SU-DHL-6 (cell line): ENCODE measurements at regions not wholly inside any gene's neighbourhood (a gene's known extent, or its start where the extent isn't known, plus 50 kb on each side); places are given as distances from the start of the nearest gene placed in this dataset.
"Not testable (repeated sequence)": the region's sequence is repeated elsewhere in the genome, so short reads cannot be mapped to it uniquely, and the experiment has no call there.

ENCODE experiments used
- H2AFZ ChIP-seq: fragments of 200-600 bp; sonication (generic); 2 replicates; pipeline ENCODE4 v1.6.1; 2014; ENCODE audit warnings: low read depth, mild to moderate bottlenecking, moderate library complexity, mixed read lengths, antibody characterized with exemption, low read length; ENCODE audit not compliant: severe bottlenecking
- H3F3A ChIP-seq: fragments of 200-600 bp; shearing (Covaris generic); 2 replicates; pipeline ENCODE4 v1.6.0; 2016; ENCODE audit warnings: antibody characterized with exemption, mild to moderate bottlenecking; ENCODE audit not compliant: insufficient read depth
- H3K27ac ChIP-seq: fragments of 200-600 bp; sonication (generic); 2 replicates; pipeline ENCODE4 v1.5.1; 2016; ENCODE audit warnings: low read depth, mild to moderate bottlenecking, low read length, moderate library complexity, mixed read lengths
- H3K27me3 ChIP-seq: fragments of 200-600 bp; sonication (generic), shearing (Covaris generic); 2 replicates; pipeline ENCODE4 v1.6.0; 2014; ENCODE audit warnings: mild to moderate bottlenecking, low read length
- H3K36me3 ChIP-seq: fragments of 200-600 bp; sonication (generic); 2 replicates; pipeline ENCODE4 v1.6.1; 2014; ENCODE audit warnings: mild to moderate bottlenecking, low read length, mixed read lengths
- H3K4me2 ChIP-seq: fragments of 300-600, 200-600 bp; shearing (Covaris generic), sonication (generic); 2 replicates; pipeline ENCODE4 v1.6.0; 2014; ENCODE audit warnings: low read length, low read depth, mild to moderate bottlenecking; ENCODE audit not compliant: poor library complexity, severe bottlenecking
- H3K4me3 ChIP-seq: fragments of 200-600 bp; sonication (generic); 2 replicates; pipeline ENCODE4 v1.5.1; 2014; ENCODE audit warnings: antibody characterized with exemption, low read length, mild to moderate bottlenecking, mixed read lengths; ENCODE audit not compliant: insufficient read depth, poor library complexity, severe bottlenecking
- H3K79me2 ChIP-seq: fragments of 200-600 bp; sonication (generic); 2 replicates; pipeline ENCODE4 v1.6.1; 2014; ENCODE audit warnings: mild to moderate bottlenecking, low read length, moderate library complexity; ENCODE audit not compliant: insufficient read depth
- H3K9ac ChIP-seq: fragments of 200-600 bp; sonication (generic); 2 replicates; pipeline ENCODE4 v1.7.0; 2014; ENCODE audit warnings: mild to moderate bottlenecking, low read length
- H3K9me2 ChIP-seq: fragments of 200-600 bp; sonication (generic); replicated peaks from 2 replicates; pipeline ENCODE4 v1.6.1; 2014; ENCODE audit warnings: low read length; ENCODE audit not compliant: insufficient read depth
- H3K9me3 ChIP-seq: fragments of 200-600 bp; sonication (generic); 2 replicates; pipeline ENCODE4 v1.6.1; 2014; ENCODE audit warnings: low read length, mixed read lengths; ENCODE audit not compliant: insufficient read depth
- H4K20me1 ChIP-seq: fragments of 200-600 bp; sonication (generic); 2 replicates; pipeline ENCODE4 v1.6.1; 2014; ENCODE audit warnings: low read depth, mild to moderate bottlenecking, antibody characterized with exemption, low read length, moderate library complexity, mixed read lengths
- EZH2phosphoT487 ChIP-seq: fragments of 200-600 bp; sonication (generic), shearing (Covaris generic); conservative IDR thresholded peaks from 2 replicates; pipeline ENCODE4 v1.6.1; 2018; ENCODE audit warnings: mild to moderate bottlenecking, antibody characterized with exemption, low read length, moderate library complexity, mixed read lengths
- TF ChIP-seq, protein P1 (sequence below): fragments of 200-600 bp; sonication (generic); IDR thresholded peaks from one replicate; pipeline ENCODE4 v1.5.1; 2017; ENCODE audit warnings: antibody characterized with exemption, mild to moderate bottlenecking, low read length, moderate library complexity; ENCODE audit not compliant: insufficient read depth, poor library complexity, severe bottlenecking

DNA sequence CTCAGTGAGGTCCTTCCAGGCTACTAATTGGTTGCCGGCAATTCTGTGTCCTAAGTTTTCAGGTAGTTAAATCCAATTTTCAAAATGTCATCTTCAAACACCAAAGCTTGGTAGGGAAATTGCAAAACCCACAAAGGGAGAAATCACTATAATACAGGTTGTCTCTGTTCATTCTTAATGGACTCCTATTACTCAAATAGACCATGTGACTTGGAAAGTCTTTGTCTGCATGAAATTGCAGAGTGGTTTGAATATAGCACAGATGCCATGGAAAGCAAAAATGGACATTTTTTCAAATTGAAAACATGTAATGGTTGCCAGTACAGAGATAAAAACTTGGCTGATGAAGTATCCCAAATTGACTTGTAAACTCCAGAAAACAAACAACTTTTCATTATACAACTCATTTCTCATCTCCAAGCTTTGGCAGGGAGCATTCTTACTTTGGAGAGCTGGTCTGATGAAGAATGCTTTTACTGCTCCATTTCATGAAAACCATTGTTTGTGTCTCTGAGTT, 169.5 kb upstream of the PKN2 start:
- Histone ChIP-seq H3K9me2 (no peaks in the 10 kb centered on the region), H3K79me2 (no peaks in the 10 kb centered on the region), H3K4me2 (no peak overlapping the region), H3F3A (no peaks in the 10 kb centered on the region), H3K4me3 (no peak overlapping the region), H3K9me3 (no peaks in the 10 kb centered on the region), H2AFZ (no peak overlapping the region), H4K20me1 (no peaks in the 10 kb centered on the region), H3K27me3 (no peaks in the 10 kb centered on the region), H3K27ac (no peak overlapping the region), H3K9ac (no peak overlapping the region), H3K36me3 (no peaks in the 10 kb centered on the region)
- TF ChIP-seq, protein P1, sequence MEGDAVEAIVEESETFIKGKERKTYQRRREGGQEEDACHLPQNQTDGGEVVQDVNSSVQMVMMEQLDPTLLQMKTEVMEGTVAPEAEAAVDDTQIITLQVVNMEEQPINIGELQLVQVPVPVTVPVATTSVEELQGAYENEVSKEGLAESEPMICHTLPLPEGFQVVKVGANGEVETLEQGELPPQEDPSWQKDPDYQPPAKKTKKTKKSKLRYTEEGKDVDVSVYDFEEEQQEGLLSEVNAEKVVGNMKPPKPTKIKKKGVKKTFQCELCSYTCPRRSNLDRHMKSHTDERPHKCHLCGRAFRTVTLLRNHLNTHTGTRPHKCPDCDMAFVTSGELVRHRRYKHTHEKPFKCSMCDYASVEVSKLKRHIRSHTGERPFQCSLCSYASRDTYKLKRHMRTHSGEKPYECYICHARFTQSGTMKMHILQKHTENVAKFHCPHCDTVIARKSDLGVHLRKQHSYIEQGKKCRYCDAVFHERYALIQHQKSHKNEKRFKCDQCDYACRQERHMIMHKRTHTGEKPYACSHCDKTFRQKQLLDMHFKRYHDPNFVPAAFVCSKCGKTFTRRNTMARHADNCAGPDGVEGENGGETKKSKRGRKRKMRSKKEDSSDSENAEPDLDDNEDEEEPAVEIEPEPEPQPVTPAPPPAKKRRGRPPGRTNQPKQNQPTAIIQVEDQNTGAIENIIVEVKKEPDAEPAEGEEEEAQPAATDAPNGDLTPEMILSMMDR = no peak
- TF ChIP-seq EZH2phosphoT487 = no peak

GRCh38 chr1:88517499-88517898, 166.6 kb upstream of the PKN2 start:
- H3K4me2 ChIP-seq, H4K20me1 ChIP-seq, H3K79me2 ChIP-seq, H2AFZ ChIP-seq, H3K4me3 ChIP-seq, H3K9ac ChIP-seq, H3K9me3 ChIP-seq, H3F3A ChIP-seq, H3K9me2 ChIP-seq, H3K36me3 ChIP-seq, H3K27ac ChIP-seq, H3K27me3 ChIP-seq: not testable (repeated sequence)

DNA sequence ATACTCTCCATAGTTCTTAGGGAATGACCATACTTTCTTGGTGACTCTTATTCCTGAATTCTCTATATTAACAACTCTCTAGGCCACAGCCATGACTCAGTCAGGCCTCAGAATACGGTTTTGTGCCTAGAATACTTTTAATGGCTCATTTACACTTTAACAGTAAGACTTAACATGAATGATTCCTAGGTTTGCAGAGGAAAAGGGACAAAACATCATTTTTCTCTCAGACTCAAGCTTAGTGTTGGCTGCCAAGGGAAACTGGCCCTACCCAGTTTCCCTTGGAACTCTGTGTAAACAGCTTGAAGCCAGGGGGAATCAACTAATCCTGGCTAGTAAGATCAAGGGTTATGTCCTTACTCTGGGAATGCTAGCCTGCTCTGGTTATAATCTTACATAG, 164.9 kb upstream of the PKN2 start:
- Histone ChIP-seq H3K27ac (no peak overlapping the region), H3K9ac (no peak overlapping the region), H3K9me3 (no peaks in the 10 kb centered on the region), H3K9me2 (no peaks in the 10 kb centered on the region), H4K20me1 (no peaks in the 10 kb centered on the region), H3F3A (no peaks in the 10 kb centered on the region), H3K4me3 (no peak overlapping the region), H3K79me2 (no peaks in the 10 kb centered on the region), H2AFZ (no peak overlapping the region), H3K36me3 (no peaks in the 10 kb centered on the region), H3K27me3 (no peaks in the 10 kb centered on the region), H3K4me2 (no peak overlapping the region)
- TF ChIP-seq EZH2phosphoT487 = no peak
- TF ChIP-seq, protein P1 = no peak

GRCh38 chr1:88523854-88524528, 160.1 kb upstream of the PKN2 start:
- Histone ChIP-seq H3K27ac (no peak overlapping the region), H3K9ac (no peak overlapping the region), H3K79me2 (no peaks in the 10 kb centered on the region), H3K27me3 (no peaks in the 10 kb centered on the region), H3K36me3 (no peaks in the 10 kb centered on the region), H3K4me2 (no peak overlapping the region), H3F3A (no peaks in the 10 kb centered on the region), H4K20me1 (no peaks in the 10 kb centered on the region), H3K9me3 (no peaks in the 10 kb centered on the region), H3K9me2 (no peaks in the 10 kb centered on the region), H3K4me3 (no peak overlapping the region), H2AFZ (no peak overlapping the region)
- TF ChIP-seq EZH2phosphoT487 = no peak
- TF ChIP-seq, protein P1 = no peak
